ENCODE measurements at regions not wholly inside any gene's neighbourhood (a gene's known extent, or its start where the extent isn't known, plus 50 kb on each side); places are given as distances from the start of the nearest gene placed in this dataset.

GRCh38 chr5:36373527-36374086, 71.9 kb upstream of the RANBP3L start:
- no peak for TF ChIP-seq CTCF (IDR thresholded peaks at IDR 0.05; ENCODE audit: extremely low read depth, missing control alignments)
- DNase-seq (ENCODE audit: low spot score): no peak

- no peak for DNase-seq (ENCODE audit: low spot score)
- TF ChIP-seq CTCF (IDR thresholded peaks at IDR 0.05; ENCODE audit: extremely low read depth, missing control alignments): no peak
Observed at GRCh38 chr5:36374266-36374862, 72.7 kb upstream of the RANBP3L start.

- no peak for DNase-seq (ENCODE audit: low spot score)
- no peak for TF ChIP-seq CTCF (IDR thresholded peaks at IDR 0.05; ENCODE audit: extremely low read depth, missing control alignments)
Observed at GRCh38 chr5:36377192-36377591, 75.5 kb upstream of the RANBP3L start.

GRCh38 chr5:36378551-36378950, 76.8 kb upstream of the RANBP3L start:
- TF ChIP-seq CTCF (IDR thresholded peaks at IDR 0.05; ENCODE audit: extremely low read depth, missing control alignments): no peak
- DNase-seq (ENCODE audit: low spot score): no peak

DNA sequence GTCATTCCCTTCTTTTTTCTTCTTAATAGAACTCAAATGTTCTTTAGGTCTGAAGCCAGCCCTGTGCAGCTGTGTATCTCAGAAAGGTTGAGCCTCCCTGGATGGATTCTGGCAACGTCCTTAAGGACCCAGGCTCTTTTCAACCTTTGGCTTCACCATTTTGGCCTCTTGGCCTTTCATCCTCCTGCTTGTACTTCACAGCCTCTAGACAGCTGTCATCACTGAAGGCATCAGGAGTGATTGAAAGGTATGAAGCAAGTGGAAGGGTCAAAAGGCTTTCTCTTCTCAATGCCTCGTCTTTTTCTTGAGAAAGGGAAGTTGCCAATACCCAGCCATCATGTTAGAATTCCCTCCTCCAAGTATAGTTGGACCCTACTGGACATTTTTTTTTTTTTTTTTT, 81.2 kb upstream of the RANBP3L start:
- DNase-seq (ENCODE audit: low spot score): no peak
- no peak for TF ChIP-seq CTCF (IDR thresholded peaks at IDR 0.05; ENCODE audit: extremely low read depth, missing control alignments)

- TF ChIP-seq CTCF (IDR thresholded peaks at IDR 0.05; ENCODE audit: extremely low read depth, missing control alignments): no peak
- no peak for DNase-seq (ENCODE audit: low spot score)
Observed at GRCh38 chr5:36383942-36384341, 82.2 kb upstream of the RANBP3L start.

DNA sequence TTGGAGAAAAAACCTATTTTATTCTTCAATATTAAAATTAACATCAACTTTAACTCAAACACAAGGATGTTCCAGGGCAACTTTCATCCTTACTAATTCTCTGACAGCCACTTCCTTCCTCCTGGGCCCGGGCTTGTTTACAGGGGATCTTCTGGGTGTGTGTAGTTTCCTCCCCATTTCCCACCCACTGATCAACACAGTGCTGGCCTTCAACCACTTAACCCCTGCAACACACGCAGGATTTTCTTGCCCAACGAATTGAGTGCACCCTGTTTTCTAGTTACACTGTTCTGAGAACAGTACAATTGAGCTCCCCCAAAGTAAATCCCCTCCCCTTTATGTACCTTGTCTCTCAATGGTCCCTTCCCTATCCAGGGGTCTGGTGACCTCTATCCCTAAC, 83.1 kb upstream of the RANBP3L start:
- no peak for TF ChIP-seq CTCF (IDR thresholded peaks at IDR 0.05; ENCODE audit: extremely low read depth, missing control alignments)
- DNase-seq (ENCODE audit: low spot score): no peak

All from GM20000 (cell line).